Endothelial cell (in vitro differentiated cells): ENCODE measurements at regions not wholly inside any gene's neighbourhood (a gene's known extent, or its start where the extent isn't known, plus 50 kb on each side); places are given as distances from the start of the nearest gene placed in this dataset.
"Not testable (repeated sequence)": the region's sequence is repeated elsewhere in the genome, so short reads cannot be mapped to it uniquely, and the experiment has no call there.

Experiments
- DNase-seq: peaks from one replicate; pipeline ENCODE4 v3.0.0; 2021; ENCODE audit warnings: low spot score
- H3K27ac Mint-ChIP-seq: one replicate; pipeline ENCODE4 v1.8.0; 2021; ENCODE audit warnings: mixed read lengths, inconsistent platforms; ENCODE audit not compliant: unreplicated experiment
- H3K27me3 Mint-ChIP-seq: one replicate; pipeline ENCODE4 v1.8.0; 2021; ENCODE audit warnings: mild to moderate bottlenecking, moderate library complexity, mixed read lengths, inconsistent platforms; ENCODE audit not compliant: unreplicated experiment
- H3K36me3 Mint-ChIP-seq: one replicate; pipeline ENCODE4 v1.8.0; 2021; ENCODE audit warnings: mild to moderate bottlenecking, low read depth, mixed read lengths, inconsistent platforms; ENCODE audit not compliant: unreplicated experiment
- H3K4me1 Mint-ChIP-seq: one replicate; pipeline ENCODE4 v1.8.0; 2021; ENCODE audit warnings: mild to moderate bottlenecking, mixed read lengths, inconsistent platforms; ENCODE audit not compliant: unreplicated experiment
- H3K4me3 Mint-ChIP-seq: one replicate; pipeline ENCODE4 v1.8.0; 2021; ENCODE audit warnings: mild to moderate bottlenecking, mixed read lengths, inconsistent platforms; ENCODE audit not compliant: unreplicated experiment
- H3K9me3 Mint-ChIP-seq: one replicate; pipeline ENCODE4 v1.8.0; 2021; ENCODE audit warnings: mixed read lengths, inconsistent platforms; ENCODE audit not compliant: unreplicated experiment
- CTCF ChIP-seq: fragments of 200-600 bp; sonication (generic); IDR thresholded peaks from one replicate; pipeline ENCODE4 v1.5.0; 2021; ENCODE audit warnings: antibody characterized with exemption; ENCODE audit not compliant: unreplicated experiment

DNA sequence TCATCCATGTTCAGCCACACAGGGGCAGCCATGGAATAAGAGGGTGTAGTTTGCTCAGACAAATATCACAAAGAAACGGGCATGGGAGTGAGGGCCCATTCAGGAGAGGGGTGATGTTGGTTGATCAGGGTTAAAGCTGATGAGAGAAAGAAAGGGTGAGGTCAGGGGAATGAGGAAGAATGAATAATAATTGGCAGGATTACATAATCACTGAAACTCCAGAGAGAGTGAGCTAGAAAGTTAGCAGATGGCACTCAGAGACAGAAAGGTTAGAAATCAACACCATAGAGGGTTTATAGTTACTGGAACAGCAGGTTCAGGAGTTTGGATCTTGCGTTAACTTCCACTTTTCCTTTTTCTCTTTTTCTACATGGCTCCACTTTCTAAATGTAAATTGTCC is 113.9 kb downstream of the TAF11L14 start:
- Mint-ChIP-seq H3K9me3 (no peaks in the 10 kb centered on the region), H3K36me3 (no peaks in the 10 kb centered on the region), H3K27me3 (peaks cover 3% of the 10 kb centered on the region), H3K27ac (no peak overlapping the region), H3K4me3 (no peak overlapping the region), H3K4me1 (no peaks in the 10 kb centered on the region)
- DNase-seq: no peak
- no peak for TF ChIP-seq CTCF

DNA sequence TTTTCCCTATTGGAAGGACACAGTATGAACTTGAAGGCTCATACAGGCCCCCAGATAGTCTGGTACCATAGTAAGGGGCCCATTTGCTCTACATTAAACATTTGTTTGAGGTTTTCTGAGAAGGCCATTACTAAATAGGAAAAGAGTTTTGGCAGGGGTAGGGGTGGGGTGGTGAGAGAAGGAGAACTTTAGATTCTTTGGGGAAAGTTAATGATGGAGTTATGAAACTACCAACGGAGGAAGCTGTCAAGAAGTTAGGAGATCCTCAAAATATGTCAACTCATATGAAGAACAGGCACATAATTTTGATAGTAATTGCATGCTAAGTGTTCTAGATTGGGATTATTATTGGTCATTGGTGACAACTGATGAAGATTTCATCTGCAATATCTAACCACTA is 114.7 kb downstream of the TAF11L14 start:
- Mint-ChIP-seq H3K4me1 (no peaks in the 10 kb centered on the region), H3K36me3 (no peaks in the 10 kb centered on the region), H3K27me3 (peaks cover 3% of the 10 kb centered on the region), H3K4me3 (no peak overlapping the region), H3K27ac (no peak overlapping the region), H3K9me3 (no peaks in the 10 kb centered on the region)
- TF ChIP-seq CTCF: no peak
- DNase-seq: no peak

GRCh38 chr5:17755406-17755805 is 121.1 kb downstream of the TAF11L14 start:
- H3K4me1 Mint-ChIP-seq, H3K27ac Mint-ChIP-seq, DNase-seq, H3K36me3 Mint-ChIP-seq, H3K9me3 Mint-ChIP-seq, H3K4me3 Mint-ChIP-seq, H3K27me3 Mint-ChIP-seq: not testable (repeated sequence)

GRCh38 chr5:17761326-17761725 is 127.1 kb downstream of the TAF11L14 start:
- no peak overlapping the region for H3K4me3 Mint-ChIP-seq
- TF ChIP-seq CTCF: no peak
- H3K27ac Mint-ChIP-seq: no peak overlapping the region

GRCh38 chr5:17763301-17763700 is 129.0 kb downstream of the TAF11L14 start:
- Mint-ChIP-seq H3K4me3 (no peak overlapping the region), H3K4me1 (no peaks in the 10 kb centered on the region), H3K9me3 (no peaks in the 10 kb centered on the region), H3K27ac (no peak overlapping the region), H3K27me3 (no peaks in the 10 kb centered on the region), H3K36me3 (no peaks in the 10 kb centered on the region)
- no peak for DNase-seq
- TF ChIP-seq CTCF: no peak

More at GRCh38 chr5:17761326-17761725, 127.1 kb downstream of the TAF11L14 start:
- no peak for DNase-seq
- no peaks in the 10 kb centered on the region for H3K36me3 Mint-ChIP-seq
- H3K9me3 Mint-ChIP-seq: no peaks in the 10 kb centered on the region
- no peaks in the 10 kb centered on the region for H3K4me1 Mint-ChIP-seq
- no peaks in the 10 kb centered on the region for H3K27me3 Mint-ChIP-seq

DNA sequence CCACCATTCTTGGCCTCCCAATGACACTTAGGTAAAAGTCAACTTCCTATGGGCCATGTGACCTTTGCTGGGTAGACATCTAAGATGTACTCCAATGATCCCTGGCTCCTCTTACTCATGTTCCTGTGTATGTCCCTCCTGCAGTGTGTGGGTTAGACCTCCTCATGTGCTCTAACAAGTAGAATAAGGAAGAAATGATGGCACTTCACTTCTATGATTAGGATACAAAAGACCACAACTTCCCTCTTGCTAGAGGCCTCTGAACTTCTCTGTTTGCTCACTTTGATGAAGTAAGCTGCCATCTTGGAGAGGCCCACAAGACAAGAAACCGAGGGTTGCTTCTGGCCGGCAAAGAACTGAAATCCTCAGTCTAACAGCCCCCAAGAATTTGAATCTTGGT is 131.8 kb downstream of the TAF11L14 start:
- Mint-ChIP-seq H3K27me3 (no peaks in the 10 kb centered on the region), H3K36me3 (no peaks in the 10 kb centered on the region), H3K4me3 (no peak overlapping the region), H3K27ac (no peak overlapping the region), H3K9me3 (no peaks in the 10 kb centered on the region), H3K4me1 (no peaks in the 10 kb centered on the region)
- no peak for TF ChIP-seq CTCF
- no peak for DNase-seq
